Muscle of back (tissue), 3 donors: ENCODE measurements at regions not wholly inside any gene's neighbourhood (a gene's known extent, or its start where the extent isn't known, plus 50 kb on each side); places are given as distances from the start of the nearest gene placed in this dataset.
A peak's percentile ranks its signal among the peaks of the same experiment; 100 is the strongest.
"Not testable (repeated sequence)": the region's sequence is repeated elsewhere in the genome, so short reads cannot be mapped to it uniquely, and the experiment has no call there.

Source experiments
- DNase-seq, 3 donors: peaks; one replicate each; pipeline versions ENCODE4 v3.0.0 to v3.0.0-alpha.2; 2013

DNA sequence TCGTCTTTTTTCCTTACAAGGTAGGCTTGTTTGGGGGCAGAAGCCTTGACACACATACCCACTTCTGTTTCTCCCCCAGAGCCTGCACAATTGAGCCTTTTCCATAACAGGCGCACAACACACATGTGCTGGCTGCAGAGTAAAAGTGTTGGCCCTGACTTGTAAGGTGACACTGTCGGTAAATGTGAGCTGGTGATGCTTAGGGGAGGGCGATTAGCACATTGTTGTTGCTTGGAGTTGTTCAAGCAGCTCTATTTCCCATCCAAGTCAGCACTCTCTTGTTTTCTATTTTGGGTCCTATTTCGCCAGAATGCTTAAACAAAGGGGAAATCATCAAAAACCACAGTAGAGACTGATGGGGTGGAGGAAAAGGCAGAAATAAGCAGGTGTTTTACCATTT lies 51.9 kb upstream of the PTPRJ start:
- no peak for DNase-seq

DNA sequence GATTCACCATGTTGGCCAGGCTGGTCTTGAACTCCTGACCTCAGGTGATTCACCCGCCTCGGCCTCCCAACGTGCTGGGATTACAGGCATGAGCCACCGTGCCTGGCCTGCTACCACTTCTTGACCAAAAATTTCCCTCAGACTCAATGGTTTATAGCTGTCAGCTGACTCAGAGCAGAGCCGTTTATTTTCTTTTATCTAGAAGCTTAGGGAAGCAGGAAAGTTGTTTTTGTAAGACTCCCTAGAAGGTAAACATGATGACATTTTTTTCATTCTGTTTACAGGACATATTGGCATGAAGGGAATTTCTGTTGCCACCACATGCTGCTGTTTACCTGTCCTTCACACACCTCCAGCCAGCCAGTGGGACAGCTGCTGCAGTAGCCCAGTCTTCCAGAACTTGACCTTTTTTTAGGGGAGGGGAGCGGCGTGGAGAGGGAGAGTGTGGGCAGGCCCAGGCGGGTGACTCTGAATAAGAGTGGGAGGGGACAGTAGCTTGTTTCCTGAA lies 56.1 kb upstream of the PTPRJ start:
- no peak for DNase-seq

DNA sequence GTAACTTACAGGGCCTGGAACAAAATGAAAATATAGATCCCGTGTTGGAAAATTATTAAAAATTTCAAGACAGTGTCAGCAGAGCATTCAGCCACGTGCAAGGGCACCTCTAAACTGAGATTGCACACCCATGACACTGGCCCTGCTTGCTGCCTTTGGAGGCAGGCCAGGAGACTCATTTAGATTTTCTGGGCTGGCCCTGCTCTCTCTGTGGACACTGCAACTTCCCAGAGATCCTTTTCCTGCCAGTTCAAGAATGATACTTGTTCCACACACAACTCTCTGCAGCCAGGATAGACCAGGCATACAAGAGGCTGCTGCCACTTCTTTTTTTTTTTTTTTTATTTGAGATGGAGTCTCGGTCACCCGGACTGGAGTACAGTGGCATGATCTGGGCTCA lies 56.7 kb upstream of the PTPRJ start:
- DNase-seq: no peak

DNA sequence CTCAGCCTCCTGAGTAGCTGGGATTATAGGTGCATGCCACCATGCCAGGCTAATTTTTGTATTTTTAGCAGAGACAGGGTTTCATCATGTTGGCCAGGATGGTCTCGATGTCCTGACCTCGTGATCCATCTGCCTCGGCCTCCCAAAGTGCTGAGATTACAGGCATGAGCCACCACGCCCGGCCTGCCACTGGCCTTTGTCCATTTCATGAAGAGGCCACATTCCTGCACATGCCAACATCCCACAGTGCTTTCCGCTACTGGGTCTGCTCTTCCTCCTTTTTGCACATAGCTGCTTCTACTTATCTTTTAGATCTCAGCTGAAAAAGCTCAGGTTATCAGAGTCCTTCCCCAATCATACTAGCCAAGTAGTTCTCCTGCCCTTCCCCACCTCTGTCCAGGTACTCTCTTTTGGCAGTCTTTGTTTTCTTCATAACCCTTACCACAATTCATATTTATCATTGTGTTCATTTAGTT lies 59.2 kb upstream of the PTPRJ start:
- not testable (repeated sequence) for DNase-seq

DNA sequence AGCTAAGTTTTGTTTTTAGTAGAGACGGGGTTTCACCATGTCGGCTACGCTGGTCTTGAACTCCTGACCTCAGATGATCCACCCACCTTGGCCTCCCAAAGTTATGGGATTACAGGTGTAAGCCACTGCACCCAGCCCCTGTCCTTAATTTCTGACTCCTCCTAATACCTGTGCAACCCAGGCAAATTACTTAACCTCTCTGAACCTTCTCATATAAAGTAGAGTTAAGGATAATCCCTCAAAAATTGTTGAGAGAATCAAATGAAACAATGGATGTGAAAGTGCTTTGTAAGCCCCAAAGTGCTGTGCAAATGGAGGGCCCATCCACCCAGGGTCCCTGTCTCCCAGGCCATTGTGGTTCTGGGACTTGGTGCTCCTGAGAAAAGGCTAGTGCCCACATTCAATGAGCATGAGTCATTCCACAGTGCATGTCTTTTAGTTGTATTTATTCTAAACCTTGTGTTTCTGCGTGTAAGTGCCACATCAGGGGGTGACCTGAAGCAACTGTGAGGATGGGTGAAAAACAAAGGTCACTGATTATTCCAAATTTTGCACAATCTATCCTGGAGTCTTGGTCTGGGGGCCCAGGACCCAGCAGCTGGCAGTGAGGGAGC lies 61.4 kb upstream of the PTPRJ start:
- DNase-seq: no peak

DNA sequence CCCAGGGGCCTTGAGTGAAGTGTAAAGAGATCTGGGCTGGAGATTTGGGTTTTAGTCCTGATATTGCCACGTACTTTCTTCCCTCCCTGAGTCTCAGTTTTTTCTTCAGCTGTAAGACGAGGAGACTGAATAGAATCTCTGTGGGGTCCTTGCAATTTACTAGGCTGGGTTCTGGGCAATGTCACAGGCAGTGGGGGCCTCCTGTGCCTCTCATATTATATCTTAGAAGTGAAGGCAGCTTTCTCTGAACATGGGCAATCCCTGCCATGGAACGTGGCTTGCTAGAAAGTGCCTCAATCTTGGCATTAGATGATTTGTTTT lies 62.0 kb upstream of the PTPRJ start:
- no peak for DNase-seq

DNA sequence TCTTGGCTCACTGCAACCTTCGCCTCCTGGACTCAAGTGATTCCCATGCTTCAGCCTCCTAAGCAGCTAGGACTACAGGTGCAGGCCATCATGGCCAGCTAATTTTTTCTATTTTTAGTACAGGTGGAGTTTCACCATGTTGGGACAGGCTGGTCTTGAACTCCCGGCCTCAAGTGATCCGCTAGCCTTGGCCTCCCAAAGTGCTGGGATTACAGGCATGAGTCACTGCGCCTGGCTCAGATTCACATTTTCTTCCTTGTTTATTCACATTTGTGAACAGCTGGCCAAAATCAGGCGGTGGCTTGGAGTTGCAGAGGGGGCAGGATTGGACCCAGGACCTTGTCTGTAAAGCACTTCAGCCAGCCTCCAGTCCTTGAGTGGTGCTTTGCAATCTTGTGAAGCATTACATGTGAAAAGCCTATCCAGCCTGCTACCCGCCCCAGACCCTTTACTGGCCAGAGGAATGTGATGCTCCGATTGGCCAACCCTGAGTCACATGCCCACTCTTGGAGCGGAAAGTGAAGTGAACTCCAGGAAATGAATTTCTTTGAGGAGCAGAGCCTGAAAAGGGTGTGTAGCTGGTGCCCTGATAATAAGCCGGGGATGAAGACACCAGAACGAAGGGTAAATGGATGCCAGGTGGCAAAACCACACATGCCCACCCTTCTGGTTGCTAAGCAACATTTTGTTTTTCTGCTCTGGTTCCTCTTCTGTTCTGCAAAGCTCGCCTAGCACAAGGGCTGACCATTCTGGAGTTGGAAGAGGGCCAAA lies 62.6 kb upstream of the PTPRJ start:
- DNase-seq: peak; percentile 52 to 83 (median 54)

DNA sequence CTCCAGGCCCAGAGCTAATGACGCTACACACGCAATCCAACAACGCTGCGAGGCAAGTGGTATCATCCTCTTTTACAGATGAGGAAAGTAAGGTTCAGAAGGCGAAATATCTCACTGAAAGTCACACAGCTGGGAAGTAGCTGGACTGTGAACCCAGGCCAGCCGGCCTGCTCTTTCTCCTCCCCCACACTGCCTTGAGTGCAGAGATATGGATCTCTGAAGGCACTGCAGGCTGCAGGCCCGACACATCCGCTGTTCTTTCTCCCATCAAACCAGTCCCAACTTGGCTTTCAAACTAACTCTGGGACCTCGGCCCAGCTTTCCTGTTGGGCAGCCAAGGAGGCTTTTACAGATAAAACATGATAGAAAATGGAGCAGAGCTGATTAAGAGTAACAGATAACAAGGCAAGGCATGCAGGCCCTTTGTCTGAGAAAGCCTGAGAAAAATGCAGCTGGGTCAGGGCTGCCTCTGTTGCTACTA lies 64.0 kb upstream of the PTPRJ start:
- DNase-seq: peak; percentile 36 to 83 (median 68)

DNA sequence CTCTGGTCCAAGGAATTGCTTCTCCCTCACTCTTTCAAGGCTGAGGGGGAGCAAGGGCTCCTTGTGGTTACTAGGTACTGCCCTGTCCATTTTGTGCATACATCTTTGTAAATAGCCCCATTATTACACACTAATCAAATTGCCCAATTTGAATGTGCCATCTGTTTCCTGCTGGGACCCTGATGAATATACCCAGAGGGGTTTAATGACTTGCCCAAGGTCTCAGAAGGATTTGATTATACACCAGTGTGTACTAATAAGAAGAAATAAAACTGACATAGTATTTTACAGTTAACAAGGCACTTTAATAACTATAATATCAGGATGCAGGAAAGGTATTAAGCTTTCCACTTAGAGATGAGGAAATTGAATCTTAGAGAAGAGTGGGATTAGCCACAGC lies 64.6 kb upstream of the PTPRJ start:
- DNase-seq: no peak

DNA sequence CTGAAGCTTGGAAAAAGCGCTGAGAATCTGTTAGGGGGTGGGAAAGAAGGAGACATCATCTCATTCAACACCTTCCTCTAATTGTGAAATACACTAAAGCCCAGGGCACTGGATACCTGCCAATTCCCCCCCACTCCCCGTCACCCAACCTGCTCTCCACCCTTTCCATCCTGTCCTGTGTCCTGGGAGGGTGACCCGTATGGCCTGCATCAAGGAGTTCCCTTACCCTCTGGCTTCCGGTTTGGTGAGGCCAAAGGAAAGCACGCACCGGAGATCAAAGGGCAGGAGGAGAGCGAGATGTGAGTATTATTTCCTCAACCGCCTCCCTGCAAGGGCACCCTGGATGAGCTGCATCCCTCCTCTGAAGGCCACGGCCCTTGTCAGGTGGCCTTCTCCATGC lies 65.0 kb upstream of the PTPRJ start:
- no peak for DNase-seq

DNA sequence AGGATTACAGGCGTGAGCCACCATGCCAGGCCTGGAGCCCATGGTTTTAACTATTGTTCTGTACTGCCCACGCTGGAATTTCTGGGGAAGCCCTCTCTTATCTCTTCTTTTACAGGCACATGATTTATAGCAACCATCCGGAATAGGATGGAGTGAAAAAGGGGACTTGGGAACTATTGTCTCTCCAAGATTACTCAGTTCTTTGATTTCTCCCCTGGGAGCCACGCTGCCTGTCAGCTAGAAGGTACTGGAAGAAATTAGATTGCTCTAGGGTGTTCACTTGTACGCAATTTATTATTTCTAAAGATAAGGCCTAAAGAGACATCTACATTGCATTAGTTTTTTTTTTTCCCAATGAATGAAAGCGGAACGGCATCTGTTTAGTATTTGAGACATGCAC lies 65.6 kb upstream of the PTPRJ start:
- no peak for DNase-seq

DNA sequence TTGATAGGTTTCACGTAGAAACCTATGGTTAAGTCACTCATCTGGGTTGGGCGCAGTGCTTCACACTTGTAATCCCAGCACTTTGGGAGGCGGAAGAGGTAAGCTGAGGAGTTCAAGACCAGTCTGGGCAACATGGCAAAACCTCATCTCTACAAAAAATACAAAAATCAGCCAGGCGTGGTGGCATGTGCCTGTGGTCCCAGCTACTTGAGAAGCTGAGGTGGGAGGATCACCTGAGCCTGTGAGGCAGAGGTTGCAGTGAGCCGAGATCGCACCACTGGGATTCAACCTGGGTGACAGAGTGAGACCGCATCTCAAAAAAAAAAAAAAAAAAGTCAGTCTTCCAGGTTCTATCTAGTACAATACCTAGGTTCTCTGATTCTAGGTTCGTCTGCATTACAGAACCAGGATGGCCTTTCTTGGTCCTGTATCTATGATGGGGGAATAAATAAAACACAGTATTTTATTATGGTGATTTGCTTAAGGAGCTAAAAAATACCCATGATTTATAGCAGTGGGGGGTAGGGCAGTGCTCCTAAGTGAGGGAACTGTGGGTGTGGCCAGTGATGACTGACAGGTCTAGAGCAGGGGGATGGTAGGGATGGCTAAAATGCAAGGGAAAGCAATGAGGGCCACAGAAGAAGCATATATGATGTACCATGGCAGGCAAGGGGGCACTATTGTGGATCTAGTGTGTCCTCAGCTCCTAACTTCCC lies 65.5 kb upstream of the NUP160 start:
- no peak for DNase-seq

DNA sequence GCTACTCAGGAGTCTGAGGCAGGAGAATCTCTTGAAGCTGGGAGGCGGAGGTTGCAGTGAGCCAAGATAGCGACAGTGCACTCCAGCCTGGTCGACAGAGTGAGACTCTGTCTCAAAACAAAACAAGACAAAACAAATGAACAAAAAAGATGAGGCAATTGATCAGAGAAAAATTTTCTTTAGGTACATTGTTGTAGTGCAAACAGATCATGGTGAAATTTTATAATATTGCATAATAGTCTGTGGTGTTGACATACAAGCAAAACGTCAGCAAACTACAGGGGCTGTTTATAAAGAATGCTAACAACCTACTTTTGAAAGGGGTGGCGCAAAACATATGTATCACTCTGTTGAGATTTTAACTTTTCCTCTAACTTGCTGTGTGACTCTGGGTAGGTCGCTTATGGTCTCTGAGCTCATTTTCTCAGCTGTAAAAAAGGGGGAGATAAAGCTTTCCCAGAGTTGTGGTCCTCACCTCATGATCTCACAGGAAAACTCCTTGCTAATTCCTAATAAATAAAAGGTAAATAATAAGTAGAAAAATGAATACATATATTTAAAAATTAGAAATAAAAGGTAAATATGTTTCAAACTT lies 64.8 kb upstream of the NUP160 start:
- no peak for DNase-seq

DNA sequence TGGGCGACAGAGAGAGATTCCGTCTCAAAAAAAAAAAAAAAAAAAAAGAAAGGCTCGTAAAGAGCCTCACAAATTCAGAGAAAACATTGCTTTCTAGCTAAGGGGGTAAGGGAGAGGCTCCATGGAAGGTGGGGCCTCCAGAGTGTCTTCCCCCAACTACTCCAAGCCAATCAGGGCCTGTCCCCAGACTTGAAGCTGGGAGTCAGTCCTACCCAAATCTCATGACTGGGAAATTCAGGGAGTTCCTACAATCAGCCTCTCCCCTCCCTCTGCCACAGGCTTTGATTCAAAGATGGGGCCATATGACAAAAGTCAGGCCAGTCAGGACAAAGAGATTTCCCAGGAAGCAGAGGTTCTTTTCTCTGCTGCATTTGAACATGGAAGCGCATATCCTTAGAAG lies 63.0 kb upstream of the NUP160 start:
- DNase-seq: no peak

DNA sequence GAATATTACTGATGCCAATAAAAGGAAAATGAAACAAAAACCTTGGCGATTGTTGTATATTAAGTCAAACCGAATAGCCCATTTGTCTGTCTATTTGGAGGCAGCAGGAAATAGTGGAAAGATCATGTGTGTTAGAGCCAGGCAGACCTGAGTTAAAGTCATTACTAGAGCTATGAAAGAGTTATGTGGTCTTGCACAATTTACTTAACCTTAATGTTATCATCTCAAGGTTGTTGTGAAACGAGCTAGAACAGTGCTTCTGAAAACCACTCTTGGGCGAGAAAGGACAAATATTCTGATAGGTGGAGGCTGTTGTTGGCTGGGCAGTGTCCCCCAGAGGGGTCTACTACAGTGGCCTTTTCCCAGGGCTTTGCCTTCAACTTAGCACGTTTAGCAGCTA lies 60.0 kb upstream of the NUP160 start:
- no peak for DNase-seq

DNA sequence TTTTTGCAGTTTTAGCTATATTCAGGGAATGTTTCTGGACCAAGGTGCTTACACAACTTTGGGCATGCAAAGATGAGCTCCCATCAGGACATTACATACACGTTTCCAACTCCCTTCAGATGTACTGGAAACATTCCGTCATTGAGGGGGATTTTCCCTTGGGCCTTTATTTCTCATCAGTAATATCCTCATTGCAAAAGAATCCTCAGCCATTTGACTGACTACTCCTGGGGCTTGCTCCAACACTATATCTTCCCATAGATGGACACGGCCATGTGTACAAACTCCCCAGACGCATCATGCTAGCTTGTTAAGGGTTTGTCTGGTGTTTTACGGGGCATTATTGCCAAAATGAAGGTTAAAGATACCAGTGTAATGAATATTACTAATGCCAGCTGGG lies 59.3 kb upstream of the NUP160 start:
- no peak for DNase-seq

DNA sequence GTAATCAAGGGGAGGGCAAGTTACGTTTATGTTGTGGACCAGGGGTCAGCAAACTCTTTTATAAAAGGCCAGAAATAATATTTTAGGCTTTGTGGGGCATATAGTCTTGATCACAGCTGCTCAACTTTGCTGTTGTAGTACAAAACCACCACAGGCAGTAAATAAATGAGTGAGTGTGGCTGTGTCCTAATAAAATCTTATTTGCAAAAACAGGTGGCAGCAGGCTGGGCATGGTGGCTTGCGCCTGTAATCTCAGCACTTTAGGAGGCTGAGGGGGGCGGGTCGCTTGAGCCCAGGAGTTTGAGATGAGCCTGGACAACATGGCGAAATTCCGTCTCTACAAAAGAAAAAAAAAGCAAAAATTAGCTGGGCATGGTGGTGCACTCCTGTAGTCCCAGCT lies 57.9 kb upstream of the NUP160 start:
- DNase-seq: no peak

DNA sequence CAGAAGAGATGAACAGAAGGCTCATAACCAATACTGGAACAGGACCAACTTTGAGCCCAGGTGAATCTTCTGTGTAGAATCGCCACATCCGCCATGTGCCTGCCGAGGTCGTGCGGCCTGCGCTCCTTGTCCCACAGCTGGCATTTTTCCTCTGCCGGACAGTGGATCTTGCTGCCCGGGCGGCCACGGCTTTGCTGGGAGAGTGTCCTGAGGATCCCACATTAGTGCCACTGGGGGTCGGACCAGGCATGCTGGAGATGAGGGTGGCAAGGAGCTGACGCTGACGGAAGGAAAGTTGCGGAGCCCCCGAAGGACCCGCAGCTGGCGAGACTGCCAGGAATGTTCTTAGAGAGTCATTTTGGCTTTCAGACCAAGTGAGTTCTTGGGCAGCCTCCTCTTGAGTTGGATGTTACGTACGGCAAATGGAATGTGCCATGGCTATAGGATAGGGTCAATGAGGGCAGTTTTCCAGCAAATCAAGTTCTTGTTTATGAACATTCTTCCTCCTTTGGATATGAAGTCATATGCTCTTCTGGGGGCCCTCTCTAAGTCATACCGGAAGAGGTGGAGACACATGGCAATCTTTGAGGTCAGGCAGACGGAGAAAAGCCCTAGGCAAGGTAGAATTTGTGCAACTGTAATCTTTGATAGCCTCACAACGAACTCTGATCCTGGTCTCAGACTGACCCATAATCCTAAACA lies 57.4 kb upstream of the NUP160 start:
- DNase-seq: no peak

DNA sequence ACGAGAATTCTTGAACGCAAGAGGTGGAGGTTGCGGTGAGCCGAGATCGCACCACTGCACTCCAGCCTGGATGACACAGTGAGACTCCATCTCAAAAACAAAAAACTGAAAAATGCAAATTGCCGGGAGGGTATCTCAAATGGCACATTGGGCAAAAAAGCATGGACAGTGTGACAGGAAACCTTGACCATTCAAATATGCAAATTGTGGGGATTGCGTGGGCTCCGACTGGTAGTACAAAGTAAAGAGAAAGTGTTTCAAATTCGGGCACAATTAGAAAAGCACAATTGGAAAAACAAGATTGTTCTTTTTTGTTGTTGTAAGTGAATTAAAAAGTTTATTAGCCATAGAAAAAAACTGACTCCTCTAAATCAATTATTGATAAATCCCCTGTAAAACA lies 56.7 kb upstream of the NUP160 start:
- no peak for DNase-seq

DNA sequence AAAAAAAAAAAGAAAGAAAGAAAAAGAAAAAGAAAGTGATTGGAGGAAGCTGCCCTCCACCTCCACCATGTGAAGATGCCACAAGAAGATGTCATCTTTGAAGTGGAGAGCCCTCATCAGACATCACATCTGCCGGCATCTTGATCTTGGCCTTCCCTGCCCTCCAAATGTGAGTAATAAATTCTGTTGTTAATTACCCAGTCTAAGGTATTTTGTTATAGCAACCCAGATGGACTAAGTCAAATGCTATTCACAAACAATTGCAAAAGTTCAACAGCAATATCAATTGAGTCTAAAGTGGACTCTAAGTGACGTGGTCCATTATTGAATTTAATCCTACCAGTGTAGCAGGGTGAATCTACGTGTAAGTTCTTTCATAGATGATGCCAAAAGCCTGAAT lies 55.9 kb upstream of the NUP160 start:
- DNase-seq: no peak

DNA sequence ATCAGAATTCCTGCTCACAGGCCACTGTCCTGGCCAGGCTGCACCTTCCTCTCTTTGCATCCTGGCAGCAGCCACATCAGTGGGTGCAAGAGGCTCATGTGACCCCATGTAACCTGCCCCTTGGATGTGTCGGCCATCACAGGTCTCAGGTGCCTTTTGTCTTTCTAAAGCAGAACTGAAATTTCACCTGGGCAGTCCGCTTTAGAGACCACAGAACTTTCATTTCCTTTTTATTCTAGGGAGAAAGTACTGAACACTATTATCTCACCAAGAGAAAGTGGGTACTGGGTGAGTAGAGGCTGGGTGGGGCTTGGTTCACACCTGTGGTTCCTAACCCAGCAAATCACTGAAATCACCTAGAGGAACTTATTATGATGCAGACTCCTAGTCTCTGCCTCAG lies 51.7 kb upstream of the NUP160 start:
- no peak for DNase-seq
